ENCODE measurements at regions not wholly inside any gene's neighbourhood (a gene's known extent, or its start where the extent isn't known, plus 50 kb on each side); places are given as distances from the start of the nearest gene placed in this dataset.
"Not testable (repeated sequence)": the region's sequence is repeated elsewhere in the genome, so short reads cannot be mapped to it uniquely, and the experiment has no call there.

GRCh38 chr16:29149912-29150311 lies 165.1 kb downstream of the LAT start:
- TF ChIP-seq POLR2A, CTCF (IDR thresholded peaks at IDR 0.05): not testable (repeated sequence)

All from breast epithelium (tissue), 3 donors.